Tibial nerve (tissue), 4 donors: ENCODE measurements at regions not wholly inside any gene's neighbourhood (a gene's known extent, or its start where the extent isn't known, plus 50 kb on each side); places are given as distances from the start of the nearest gene placed in this dataset.
"Not testable (repeated sequence)": the region's sequence is repeated elsewhere in the genome, so short reads cannot be mapped to it uniquely, and the experiment has no call there.

Experiments
- EP300 ChIP-seq, 2 donors: sonication (generic); formaldehyde crosslinking; IDR thresholded peaks; one replicate each; pipeline ENCODE4 v1.6.1; 2017; ENCODE audit warnings: antibody characterized with exemption in 2 of 2, mild to moderate bottlenecking in 1 of 2
- POLR2A ChIP-seq, 2 donors: fragments of 450-650 bp; IDR thresholded peaks; one replicate each; pipeline ENCODE4 v1.6.1; 2017; ENCODE audit warnings: antibody characterized with exemption in 2 of 2, mild to moderate bottlenecking in 2 of 2, moderate library complexity in 2 of 2
- TF ChIP-seq, protein P1 (sequence below), 5 experiments: fragments of 200-600 bp in 3 of 5; fragments of 450-650 bp in 2 of 5; sonication (generic) in 3 of 5; IDR thresholded peaks; one replicate each; pipeline ENCODE4 v1.5.1; 2016 to 2019; ENCODE audit warnings: antibody characterized with exemption in 5 of 5, mild to moderate bottlenecking in 3 of 5, moderate library complexity in 2 of 5

DNA sequence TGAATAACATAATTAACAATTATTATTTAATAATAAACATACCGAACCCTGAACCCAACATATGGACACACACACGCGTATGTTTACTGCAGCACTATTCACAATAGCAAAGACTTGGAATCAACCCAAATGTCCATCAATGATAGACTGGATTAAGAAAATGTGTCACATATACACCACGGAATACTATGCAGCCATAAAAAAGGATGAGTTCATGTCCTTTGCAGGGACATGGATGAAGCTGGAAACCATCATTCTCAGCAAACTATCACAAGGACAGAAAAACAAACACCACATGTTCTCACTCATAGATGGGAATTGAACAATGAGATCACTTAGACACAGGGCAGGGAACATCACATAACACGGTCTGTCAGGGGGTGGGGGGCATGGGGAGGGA, 333.5 kb downstream of the KIF20B start:
- TF ChIP-seq, protein P1, sequence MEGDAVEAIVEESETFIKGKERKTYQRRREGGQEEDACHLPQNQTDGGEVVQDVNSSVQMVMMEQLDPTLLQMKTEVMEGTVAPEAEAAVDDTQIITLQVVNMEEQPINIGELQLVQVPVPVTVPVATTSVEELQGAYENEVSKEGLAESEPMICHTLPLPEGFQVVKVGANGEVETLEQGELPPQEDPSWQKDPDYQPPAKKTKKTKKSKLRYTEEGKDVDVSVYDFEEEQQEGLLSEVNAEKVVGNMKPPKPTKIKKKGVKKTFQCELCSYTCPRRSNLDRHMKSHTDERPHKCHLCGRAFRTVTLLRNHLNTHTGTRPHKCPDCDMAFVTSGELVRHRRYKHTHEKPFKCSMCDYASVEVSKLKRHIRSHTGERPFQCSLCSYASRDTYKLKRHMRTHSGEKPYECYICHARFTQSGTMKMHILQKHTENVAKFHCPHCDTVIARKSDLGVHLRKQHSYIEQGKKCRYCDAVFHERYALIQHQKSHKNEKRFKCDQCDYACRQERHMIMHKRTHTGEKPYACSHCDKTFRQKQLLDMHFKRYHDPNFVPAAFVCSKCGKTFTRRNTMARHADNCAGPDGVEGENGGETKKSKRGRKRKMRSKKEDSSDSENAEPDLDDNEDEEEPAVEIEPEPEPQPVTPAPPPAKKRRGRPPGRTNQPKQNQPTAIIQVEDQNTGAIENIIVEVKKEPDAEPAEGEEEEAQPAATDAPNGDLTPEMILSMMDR (IDR thresholded peaks at IDR 0.05), result not testable (repeated sequence)
- not testable (repeated sequence) for TF ChIP-seq POLR2A, EP300 (IDR thresholded peaks at IDR 0.05)
